ENCODE measurements at regions not wholly inside any gene's neighbourhood (a gene's known extent, or its start where the extent isn't known, plus 50 kb on each side); places are given as distances from the start of the nearest gene placed in this dataset.

DNA sequence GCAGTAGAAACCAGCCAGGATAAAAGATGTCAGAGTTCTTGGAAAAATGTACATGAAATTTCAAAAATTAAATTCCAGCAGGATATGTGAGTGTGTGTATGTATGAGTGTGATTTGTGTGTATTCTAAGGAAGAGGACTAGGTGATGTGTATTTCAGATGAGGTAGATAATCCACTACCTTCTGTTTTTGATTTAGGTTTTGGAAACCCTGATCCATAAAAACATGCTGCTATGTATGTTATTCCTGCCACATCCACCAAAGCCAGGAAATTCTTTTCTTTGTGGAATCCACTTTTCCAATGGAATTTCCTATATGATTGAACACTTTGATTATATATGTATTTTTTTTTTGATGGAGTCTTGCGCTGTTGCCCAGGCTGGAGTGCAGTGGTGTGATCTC is 276.9 kb downstream of the UQCRFS1 start:
- no peaks in the 10 kb centered on the region for H3K4me1 ChIP-seq (ENCODE audit: insufficient read depth, low read length)
- no peak for DNase-seq
- no peaks in the 10 kb centered on the region for H3K9me3 ChIP-seq (ENCODE audit: control insufficient read depth, low read depth, low read length)
- H2BK20ac ChIP-seq (ENCODE audit: low read depth, low read length, poor library complexity, severe bottlenecking): no peak overlapping the region
- peaks cover 0 to 2% (median 0%) of the 10 kb centered on the region in 3 experiments; a peak in 1 of 7 replicates for H3K36me3 Mint-ChIP-seq (ENCODE audit: insufficient read depth in 1 of 3, low read depth in 3 of 3)
- no peak overlapping the region for H4K91ac ChIP-seq (ENCODE audit: insufficient read length, low read depth, low read length)
- no peak overlapping the region for H3K4me3 Mint-ChIP-seq
- no peak overlapping the region for H3T11ph ChIP-seq (ENCODE audit: low read length)
- no peaks in the 10 kb centered on the region for H3K79me1 ChIP-seq (ENCODE audit: insufficient read depth, low read depth, low read length, poor library complexity, severe bottlenecking)
- H3K27ac Mint-ChIP-seq: no peak overlapping the region
- H3K27me3 ChIP-seq (ENCODE audit: insufficient read depth, low read length): no peaks in the 10 kb centered on the region
- no peak overlapping the region for H3K14ac ChIP-seq (ENCODE audit: insufficient read depth, low read length)
- H3K27me3 Mint-ChIP-seq (ENCODE audit: low read depth): peaks cover 14% of the 10 kb centered on the region
- H3K4me1 Mint-ChIP-seq: no peaks in the 10 kb centered on the region
- H3K23me2 ChIP-seq (ENCODE audit: insufficient read length, low read depth, low read length, poor library complexity, severe bottlenecking): no peaks in the 10 kb centered on the region
- H3K4ac ChIP-seq (ENCODE audit: low read depth, low read length): no peak overlapping the region
- no peak overlapping the region for H2BK120ac ChIP-seq (ENCODE audit: low read depth, low read length, poor library complexity, severe bottlenecking)
- H2BK5ac ChIP-seq (ENCODE audit: insufficient read length, low read length): no peak overlapping the region
- no CpG with 5 or more reads among the region's 1 CpG for WGBS (ENCODE audit: extremely low coverage, insufficient read length, low lambda C conversion rate)
- no peak overlapping the region for H2BK12ac ChIP-seq (ENCODE audit: insufficient read length, low read depth, low read length)
- H2BK15ac ChIP-seq (ENCODE audit: low read depth, low read length): no peak overlapping the region
- H4K5ac ChIP-seq (ENCODE audit: insufficient read length, low read depth, low read length): no peak overlapping the region
- no peak overlapping the region for H3K23ac ChIP-seq (ENCODE audit: insufficient read length, low read depth, low read length)
- H3K79me2 ChIP-seq (ENCODE audit: insufficient read depth, low read length): no peaks in the 10 kb centered on the region
- H4K8ac ChIP-seq (replicated peaks; ENCODE audit: insufficient read length, low read depth, low read length): no peak overlapping the region
- no peak overlapping the region for H3K4me2 ChIP-seq (ENCODE audit: insufficient read depth, insufficient read length, low read length)
- no peak overlapping the region for H3K9ac ChIP-seq (ENCODE audit: extremely low read depth, insufficient read length, low read length)
- no peak overlapping the region for H3K27ac ChIP-seq (ENCODE audit: insufficient read length, low read depth, low read length)
- TF ChIP-seq, protein P1, sequence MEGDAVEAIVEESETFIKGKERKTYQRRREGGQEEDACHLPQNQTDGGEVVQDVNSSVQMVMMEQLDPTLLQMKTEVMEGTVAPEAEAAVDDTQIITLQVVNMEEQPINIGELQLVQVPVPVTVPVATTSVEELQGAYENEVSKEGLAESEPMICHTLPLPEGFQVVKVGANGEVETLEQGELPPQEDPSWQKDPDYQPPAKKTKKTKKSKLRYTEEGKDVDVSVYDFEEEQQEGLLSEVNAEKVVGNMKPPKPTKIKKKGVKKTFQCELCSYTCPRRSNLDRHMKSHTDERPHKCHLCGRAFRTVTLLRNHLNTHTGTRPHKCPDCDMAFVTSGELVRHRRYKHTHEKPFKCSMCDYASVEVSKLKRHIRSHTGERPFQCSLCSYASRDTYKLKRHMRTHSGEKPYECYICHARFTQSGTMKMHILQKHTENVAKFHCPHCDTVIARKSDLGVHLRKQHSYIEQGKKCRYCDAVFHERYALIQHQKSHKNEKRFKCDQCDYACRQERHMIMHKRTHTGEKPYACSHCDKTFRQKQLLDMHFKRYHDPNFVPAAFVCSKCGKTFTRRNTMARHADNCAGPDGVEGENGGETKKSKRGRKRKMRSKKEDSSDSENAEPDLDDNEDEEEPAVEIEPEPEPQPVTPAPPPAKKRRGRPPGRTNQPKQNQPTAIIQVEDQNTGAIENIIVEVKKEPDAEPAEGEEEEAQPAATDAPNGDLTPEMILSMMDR (conservative IDR thresholded peaks at IDR 0.05): no peak
- no peak overlapping the region for H3K18ac ChIP-seq (ENCODE audit: insufficient read length, low read depth, low read length)
- H3K9me3 Mint-ChIP-seq: peaks cover 0 to 3% of the 10 kb centered on the region in 2 experiments; a peak in 1 of 5 replicates
- no peak overlapping the region for H2AFZ ChIP-seq (ENCODE audit: low read length)
- H2AK5ac ChIP-seq (ENCODE audit: insufficient read length, low read length): no peak overlapping the region
- no peak overlapping the region for H3K56ac ChIP-seq (ENCODE audit: insufficient read length, low read depth, low read length)
- H4K20me1 ChIP-seq (ENCODE audit: control insufficient read depth, insufficient read depth, insufficient read length): no peaks in the 10 kb centered on the region
